HEK293T (cell line): ENCODE measurements at regions not wholly inside any gene's neighbourhood (a gene's known extent, or its start where the extent isn't known, plus 50 kb on each side); places are given as distances from the start of the nearest gene placed in this dataset.

Experiments used
- BHLHE40 ChIP-seq: fragments of 450-650 bp; IDR thresholded peaks from 2 replicates; pipeline ENCODE4 v1.6.1; 2016; ENCODE audit warnings: mild to moderate bottlenecking, moderate library complexity, borderline replicate concordance
- CTBP1 ChIP-seq: fragments of 450-650 bp; IDR thresholded peaks from 2 replicates; pipeline ENCODE4 v1.6.1; 2016; ENCODE audit warnings: borderline replicate concordance
- FOXA1 ChIP-seq: fragments of 450-650 bp; IDR thresholded peaks from 2 replicates; pipeline ENCODE4 v1.6.1; 2016; ENCODE audit warnings: mild to moderate bottlenecking
- FOXM1 ChIP-seq: fragments of 450-650 bp; IDR thresholded peaks from 2 replicates; pipeline ENCODE4 v1.6.1; 2017; ENCODE audit warnings: mild to moderate bottlenecking, borderline replicate concordance
- HDGF ChIP-seq: fragments of 450-650 bp; IDR thresholded peaks from 2 replicates; pipeline ENCODE4 v1.6.1; 2017; ENCODE audit warnings: antibody characterized with exemption, borderline replicate concordance
- L3MBTL2 ChIP-seq: fragments of 450-650 bp; conservative IDR thresholded peaks from 2 replicates; pipeline ENCODE4 v1.6.1; 2016; ENCODE audit warnings: mild to moderate bottlenecking
- SUZ12 ChIP-seq: fragments of 450-650 bp; IDR thresholded peaks from 2 replicates; pipeline ENCODE4 v1.6.1; 2016; ENCODE audit warnings: mild to moderate bottlenecking
- TARDBP ChIP-seq: fragments of 450-650 bp; IDR thresholded peaks from 2 replicates; pipeline ENCODE4 v1.6.1; 2016
- ZNF384 ChIP-seq: fragments of 450-650 bp; IDR thresholded peaks from 2 replicates; pipeline ENCODE4 v1.6.1; 2016

DNA sequence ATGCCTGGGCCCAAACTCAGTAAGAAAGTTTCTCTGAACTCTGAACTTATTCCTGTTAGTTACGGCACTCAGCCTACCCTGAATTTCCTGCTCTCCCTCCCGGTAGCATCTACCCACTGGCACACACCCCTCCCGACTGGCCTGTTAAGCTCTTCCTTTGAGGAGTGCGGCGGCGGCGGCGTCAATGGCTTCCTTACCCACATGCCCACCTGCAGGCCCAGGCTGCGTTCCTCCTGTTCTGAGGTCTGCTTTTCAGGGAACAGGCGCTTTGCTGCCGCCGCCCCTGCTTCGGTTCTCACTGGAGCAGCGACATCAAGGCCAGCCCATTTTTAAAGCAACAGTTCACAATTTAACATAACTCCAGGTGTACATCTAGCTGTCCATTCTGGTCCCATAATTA lies 432.4 kb downstream of the DCDC2C start:
- no peak for TF ChIP-seq SUZ12
- TF ChIP-seq BHLHE40 = no peak
- TF ChIP-seq TARDBP = no peak
- TF ChIP-seq ZNF384 = no peak
- no peak for TF ChIP-seq HDGF
- TF ChIP-seq L3MBTL2 = no peak
- no peak for TF ChIP-seq FOXA1
- TF ChIP-seq CTBP1 = no peak
- no peak for TF ChIP-seq FOXM1
